Kidney capillary endothelial cell (primary cell): ENCODE measurements at regions not wholly inside any gene's neighbourhood (a gene's known extent, or its start where the extent isn't known, plus 50 kb on each side); places are given as distances from the start of the nearest gene placed in this dataset.
"Not testable (repeated sequence)": the region's sequence is repeated elsewhere in the genome, so short reads cannot be mapped to it uniquely, and the experiment has no call there.

Source experiments
- DNase-seq: peaks from one replicate; pipeline ENCODE4 v3.0.0-alpha.2; 2018; ENCODE audit warnings: low spot score

- DNase-seq, result no peak
Observed at GRCh38 chr6:159400826-159401225, 231.6 kb downstream of the FNDC1 start.

- no peak for DNase-seq
Observed at GRCh38 chr6:159399751-159400221, 230.6 kb downstream of the FNDC1 start.

- DNase-seq, result no peak
Observed at GRCh38 chr6:159398633-159399032, 229.4 kb downstream of the FNDC1 start.

- no peak for DNase-seq
Observed at GRCh38 chr6:159397753-159398152, 228.6 kb downstream of the FNDC1 start.

GRCh38 chr6:159395609-159396008, 226.4 kb downstream of the FNDC1 start:
- no peak for DNase-seq

GRCh38 chr6:159392695-159393094, 223.5 kb downstream of the FNDC1 start:
- not testable (repeated sequence) for DNase-seq

- DNase-seq, result no peak
Observed at GRCh38 chr6:159390381-159390780, 221.2 kb downstream of the FNDC1 start.

- DNase-seq, result no peak
Observed at GRCh38 chr6:159389695-159390094, 220.5 kb downstream of the FNDC1 start.

- no peak for DNase-seq
Observed at GRCh38 chr6:159380114-159380513, 210.9 kb downstream of the FNDC1 start.

- no peak for DNase-seq
Observed at GRCh38 chr6:159378411-159379328, 209.5 kb downstream of the FNDC1 start.

GRCh38 chr6:159376516-159377158, 207.4 kb downstream of the FNDC1 start:
- DNase-seq, result no peak

- no peak for DNase-seq
Observed at GRCh38 chr6:159375014-159375413, 205.8 kb downstream of the FNDC1 start.

- no peak for DNase-seq
Observed at GRCh38 chr6:159373670-159374069, 204.5 kb downstream of the FNDC1 start.

- no peak for DNase-seq
Observed at GRCh38 chr6:159372333-159372732, 203.1 kb downstream of the FNDC1 start.

- DNase-seq, result no peak
Observed at GRCh38 chr6:159360306-159360705, 191.1 kb downstream of the FNDC1 start.

- no peak for DNase-seq
Observed at GRCh38 chr6:159359581-159360297, 190.5 kb downstream of the FNDC1 start.

GRCh38 chr6:159358562-159358961, 189.4 kb downstream of the FNDC1 start:
- no peak for DNase-seq

- no peak for DNase-seq
Observed at GRCh38 chr6:159357211-159357915, 188.2 kb downstream of the FNDC1 start.

GRCh38 chr6:159353193-159353592, 184.0 kb downstream of the FNDC1 start:
- DNase-seq, result no peak

- DNase-seq, result no peak
Observed at GRCh38 chr6:159351707-159352106, 182.5 kb downstream of the FNDC1 start.

- no peak for DNase-seq
Observed at GRCh38 chr6:159349915-159350314, 180.7 kb downstream of the FNDC1 start.

- no peak for DNase-seq
Observed at GRCh38 chr6:159343709-159344108, 174.5 kb downstream of the FNDC1 start.
